ENCODE measurements at regions not wholly inside any gene's neighbourhood (a gene's known extent, or its start where the extent isn't known, plus 50 kb on each side); places are given as distances from the start of the nearest gene placed in this dataset.

DNA sequence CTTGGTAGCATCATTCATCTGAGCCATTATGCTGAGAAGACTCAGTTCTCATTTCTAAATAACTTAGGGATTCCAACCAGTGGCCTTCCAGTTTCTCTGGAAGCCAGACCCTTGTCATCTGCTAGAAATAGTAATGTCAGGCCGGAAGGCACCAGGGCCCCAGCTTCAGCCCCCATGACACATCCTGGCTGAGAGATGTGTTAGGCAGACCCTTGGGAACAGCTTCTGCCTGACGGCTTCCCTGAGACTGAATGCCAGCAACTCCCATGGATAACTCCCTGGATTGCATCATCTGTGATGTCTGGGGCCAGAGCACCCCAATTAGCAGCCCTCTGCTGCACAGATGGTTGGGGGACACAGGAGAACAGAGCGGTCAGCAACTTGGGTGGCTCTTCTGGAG lies 583.5 kb upstream of the TBX3 start:
- TF ChIP-seq, protein P1, sequence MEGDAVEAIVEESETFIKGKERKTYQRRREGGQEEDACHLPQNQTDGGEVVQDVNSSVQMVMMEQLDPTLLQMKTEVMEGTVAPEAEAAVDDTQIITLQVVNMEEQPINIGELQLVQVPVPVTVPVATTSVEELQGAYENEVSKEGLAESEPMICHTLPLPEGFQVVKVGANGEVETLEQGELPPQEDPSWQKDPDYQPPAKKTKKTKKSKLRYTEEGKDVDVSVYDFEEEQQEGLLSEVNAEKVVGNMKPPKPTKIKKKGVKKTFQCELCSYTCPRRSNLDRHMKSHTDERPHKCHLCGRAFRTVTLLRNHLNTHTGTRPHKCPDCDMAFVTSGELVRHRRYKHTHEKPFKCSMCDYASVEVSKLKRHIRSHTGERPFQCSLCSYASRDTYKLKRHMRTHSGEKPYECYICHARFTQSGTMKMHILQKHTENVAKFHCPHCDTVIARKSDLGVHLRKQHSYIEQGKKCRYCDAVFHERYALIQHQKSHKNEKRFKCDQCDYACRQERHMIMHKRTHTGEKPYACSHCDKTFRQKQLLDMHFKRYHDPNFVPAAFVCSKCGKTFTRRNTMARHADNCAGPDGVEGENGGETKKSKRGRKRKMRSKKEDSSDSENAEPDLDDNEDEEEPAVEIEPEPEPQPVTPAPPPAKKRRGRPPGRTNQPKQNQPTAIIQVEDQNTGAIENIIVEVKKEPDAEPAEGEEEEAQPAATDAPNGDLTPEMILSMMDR (IDR thresholded peaks at IDR 0.05): no peak
- TF ChIP-seq POLR2A (IDR thresholded peaks at IDR 0.05): no peak

All from Peyer's patch (tissue), 4 donors.